Retina (tissue), 1 donor: ENCODE measurements at regions not wholly inside any gene's neighbourhood (a gene's known extent, or its start where the extent isn't known, plus 50 kb on each side); places are given as distances from the start of the nearest gene placed in this dataset.
"Not testable (repeated sequence)": the region's sequence is repeated elsewhere in the genome, so short reads cannot be mapped to it uniquely, and the experiment has no call there.

Source experiments
- DNase-seq: peaks from one replicate; pipeline ENCODE4 v3.0.0-alpha.2; 2016

GRCh38 chr2:66632882-66633281 is 198.0 kb downstream of the MEIS1 start:
- DNase-seq, result not testable (repeated sequence)

- no peak for DNase-seq
These were observed 198.7 kb downstream of the MEIS1 start for GRCh38 chr2:66633631-66634030.

- DNase-seq, result no peak
These were observed 199.9 kb downstream of the MEIS1 start for GRCh38 chr2:66634784-66635183.

GRCh38 chr2:66641685-66642084 is 206.8 kb downstream of the MEIS1 start:
- DNase-seq, result no peak

- DNase-seq, result not testable (repeated sequence)
These were observed 213.2 kb downstream of the MEIS1 start for GRCh38 chr2:66648081-66648480.

GRCh38 chr2:66649006-66649405 is 214.1 kb downstream of the MEIS1 start:
- DNase-seq, result no peak

- DNase-seq, result no peak
These were observed 216.4 kb downstream of the MEIS1 start for GRCh38 chr2:66651295-66651694.

GRCh38 chr2:66660804-66661203 is 225.9 kb downstream of the MEIS1 start:
- no peak for DNase-seq

GRCh38 chr2:66661253-66662173 is 226.6 kb downstream of the MEIS1 start:
- DNase-seq, result no peak

- DNase-seq, result no peak
These were observed 230.4 kb downstream of the MEIS1 start for GRCh38 chr2:66665124-66665984.

GRCh38 chr2:66667301-66667700 is 232.4 kb downstream of the MEIS1 start:
- no peak for DNase-seq

GRCh38 chr2:66673286-66673685 is 238.4 kb downstream of the MEIS1 start:
- DNase-seq, result no peak

GRCh38 chr2:66674087-66674486 is 239.2 kb downstream of the MEIS1 start:
- no peak for DNase-seq

GRCh38 chr2:66675591-66675990 is 240.7 kb downstream of the MEIS1 start:
- DNase-seq, result no peak

GRCh38 chr2:66679442-66679841 is 244.5 kb downstream of the MEIS1 start:
- DNase-seq, result no peak

- DNase-seq, result no peak
These were observed 247.6 kb downstream of the MEIS1 start for GRCh38 chr2:66682476-66682875.

GRCh38 chr2:66683064-66683463 is 248.1 kb downstream of the MEIS1 start:
- DNase-seq, result no peak

- DNase-seq, result no peak
These were observed 248.7 kb downstream of the MEIS1 start for GRCh38 chr2:66683599-66683998.

GRCh38 chr2:66684289-66684688 is 249.4 kb downstream of the MEIS1 start:
- DNase-seq, result no peak

- DNase-seq, result no peak
These were observed 251.8 kb downstream of the MEIS1 start for GRCh38 chr2:66686755-66687154.

GRCh38 chr2:66688951-66689350 is 254.0 kb downstream of the MEIS1 start:
- no peak for DNase-seq

GRCh38 chr2:66689456-66690051 is 254.6 kb downstream of the MEIS1 start:
- no peak for DNase-seq
